ENCODE measurements at regions not wholly inside any gene's neighbourhood (a gene's known extent, or its start where the extent isn't known, plus 50 kb on each side); places are given as distances from the start of the nearest gene placed in this dataset.

DNA sequence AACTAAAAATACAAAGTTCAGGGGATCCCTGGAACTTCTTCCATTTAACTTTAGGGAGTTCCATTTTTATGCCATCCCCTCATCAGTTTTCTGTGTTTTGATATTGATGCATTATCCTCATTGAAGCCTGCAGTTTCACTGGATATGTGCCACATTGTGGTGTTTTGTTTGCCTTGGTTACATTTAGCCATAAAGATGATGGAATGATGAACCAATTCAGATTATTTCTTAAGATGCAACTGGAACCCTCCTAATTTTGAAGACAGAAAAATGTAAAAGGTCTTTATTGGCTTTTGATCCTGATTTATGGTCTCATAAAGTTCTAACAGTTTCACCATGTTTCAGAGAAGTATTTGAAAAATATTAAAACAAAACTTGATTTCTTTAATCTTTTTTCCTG is 314.2 kb upstream of the KLF6 start:
- Histone ChIP-seq H3K27me3 (no peaks in the 10 kb centered on the region), H3K4me3 (no peak overlapping the region), H3K9me3 (no peaks in the 10 kb centered on the region), H3K36me3 (no peaks in the 10 kb centered on the region), H3K27ac (no peak overlapping the region), H3K4me1 (no peaks in the 10 kb centered on the region)
- intact Hi-C loops (cut with DNase I): no loop called here
- TF ChIP-seq POLR2AphosphoS5 (IDR thresholded peaks at IDR 0.05) (no peak), EP300 (IDR thresholded peaks at IDR 0.05) (no peak), POLR2A (IDR thresholded peaks at IDR 0.05) (no peak)
- TF ChIP-seq, protein P1, sequence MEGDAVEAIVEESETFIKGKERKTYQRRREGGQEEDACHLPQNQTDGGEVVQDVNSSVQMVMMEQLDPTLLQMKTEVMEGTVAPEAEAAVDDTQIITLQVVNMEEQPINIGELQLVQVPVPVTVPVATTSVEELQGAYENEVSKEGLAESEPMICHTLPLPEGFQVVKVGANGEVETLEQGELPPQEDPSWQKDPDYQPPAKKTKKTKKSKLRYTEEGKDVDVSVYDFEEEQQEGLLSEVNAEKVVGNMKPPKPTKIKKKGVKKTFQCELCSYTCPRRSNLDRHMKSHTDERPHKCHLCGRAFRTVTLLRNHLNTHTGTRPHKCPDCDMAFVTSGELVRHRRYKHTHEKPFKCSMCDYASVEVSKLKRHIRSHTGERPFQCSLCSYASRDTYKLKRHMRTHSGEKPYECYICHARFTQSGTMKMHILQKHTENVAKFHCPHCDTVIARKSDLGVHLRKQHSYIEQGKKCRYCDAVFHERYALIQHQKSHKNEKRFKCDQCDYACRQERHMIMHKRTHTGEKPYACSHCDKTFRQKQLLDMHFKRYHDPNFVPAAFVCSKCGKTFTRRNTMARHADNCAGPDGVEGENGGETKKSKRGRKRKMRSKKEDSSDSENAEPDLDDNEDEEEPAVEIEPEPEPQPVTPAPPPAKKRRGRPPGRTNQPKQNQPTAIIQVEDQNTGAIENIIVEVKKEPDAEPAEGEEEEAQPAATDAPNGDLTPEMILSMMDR (IDR thresholded peaks at IDR 0.05): no peak
- no peak for DNase-seq

DNA sequence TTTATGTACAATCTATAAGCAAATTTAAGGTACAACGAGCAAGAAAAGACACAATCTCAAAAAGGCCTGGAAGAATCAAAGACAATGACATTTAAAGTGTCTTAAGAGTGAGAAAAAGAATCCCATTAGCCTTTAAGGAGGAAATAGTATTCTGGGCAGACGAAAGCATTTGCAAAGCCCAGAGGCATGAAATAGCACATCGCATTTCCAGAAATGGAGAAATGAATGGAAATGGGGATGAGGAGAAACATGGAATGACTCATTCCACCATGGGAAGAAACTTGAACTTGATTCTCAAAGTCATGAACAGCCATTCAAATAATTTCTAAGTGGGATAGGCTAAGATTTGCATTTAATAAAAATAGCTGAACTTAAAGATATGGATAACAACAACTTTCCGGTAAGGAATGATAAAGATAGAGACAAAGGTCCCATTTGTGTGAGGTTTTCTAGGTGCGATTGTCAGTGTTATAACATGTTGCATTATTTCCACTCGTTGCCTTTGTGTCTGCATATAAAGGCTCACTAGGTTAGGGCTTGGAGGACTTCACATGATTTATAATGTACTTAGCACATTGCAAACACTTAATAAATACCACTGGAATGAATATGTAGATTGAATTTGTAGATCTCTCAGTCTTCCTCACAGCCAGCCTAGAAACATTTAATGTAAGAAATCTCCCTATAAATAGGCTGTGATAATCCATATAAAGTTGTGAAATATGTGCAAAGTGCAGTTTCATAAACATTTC is 310.3 kb upstream of the KLF6 start:
- Histone ChIP-seq H3K4me3 (no peak overlapping the region), H3K9me3 (no peaks in the 10 kb centered on the region), H3K27me3 (no peaks in the 10 kb centered on the region), H3K36me3 (no peaks in the 10 kb centered on the region), H3K27ac (no peak overlapping the region), H3K4me1 (no peaks in the 10 kb centered on the region)
- no peak for DNase-seq
- intact Hi-C loops (cut with DNase I): no loop called here
- TF ChIP-seq POLR2A (IDR thresholded peaks at IDR 0.05) (no peak), EP300 (IDR thresholded peaks at IDR 0.05) (no peak), POLR2AphosphoS5 (IDR thresholded peaks at IDR 0.05) (no peak)
- TF ChIP-seq, protein P1 (IDR thresholded peaks at IDR 0.05): no peak
- 92 to 94% methylated on average over 6 of the region's 6 CpGs for WGBS, 2 donors

DNA sequence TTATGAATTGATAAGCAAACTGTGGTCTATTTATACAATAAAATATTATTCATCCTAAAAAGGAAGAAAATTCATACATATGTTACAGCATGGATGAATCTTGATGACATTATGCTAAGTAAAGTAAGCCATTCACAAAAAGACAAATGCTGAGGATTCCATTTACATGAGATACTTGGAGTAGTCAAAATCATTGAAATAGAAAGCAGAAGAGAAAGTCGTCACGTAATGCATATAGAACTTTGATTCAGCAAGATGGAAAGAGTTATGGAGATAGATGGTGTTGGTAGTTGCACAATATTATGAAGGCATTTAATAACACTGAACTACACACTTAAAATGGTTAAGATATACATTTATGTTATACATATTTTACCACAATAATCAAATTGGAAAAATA is 309.7 kb upstream of the KLF6 start:
- intact Hi-C loops (cut with DNase I): no loop called here
- TF ChIP-seq, protein P1 (IDR thresholded peaks at IDR 0.05): no peak
- no peak for TF ChIP-seq EP300 (IDR thresholded peaks at IDR 0.05)
- TF ChIP-seq POLR2A (IDR thresholded peaks at IDR 0.05): no peak
- no peak for TF ChIP-seq POLR2AphosphoS5 (IDR thresholded peaks at IDR 0.05)
- no peak overlapping the region for H3K4me3 ChIP-seq
- no peaks in the 10 kb centered on the region for H3K4me1 ChIP-seq
- H3K27me3 ChIP-seq: no peaks in the 10 kb centered on the region
- H3K27ac ChIP-seq: no peak overlapping the region
- H3K36me3 ChIP-seq: no peaks in the 10 kb centered on the region
- 76 to 92% methylated on average over 2 of the region's 2 CpGs for WGBS, 2 donors
- DNase-seq: no peak
- H3K9me3 ChIP-seq: no peaks in the 10 kb centered on the region

DNA sequence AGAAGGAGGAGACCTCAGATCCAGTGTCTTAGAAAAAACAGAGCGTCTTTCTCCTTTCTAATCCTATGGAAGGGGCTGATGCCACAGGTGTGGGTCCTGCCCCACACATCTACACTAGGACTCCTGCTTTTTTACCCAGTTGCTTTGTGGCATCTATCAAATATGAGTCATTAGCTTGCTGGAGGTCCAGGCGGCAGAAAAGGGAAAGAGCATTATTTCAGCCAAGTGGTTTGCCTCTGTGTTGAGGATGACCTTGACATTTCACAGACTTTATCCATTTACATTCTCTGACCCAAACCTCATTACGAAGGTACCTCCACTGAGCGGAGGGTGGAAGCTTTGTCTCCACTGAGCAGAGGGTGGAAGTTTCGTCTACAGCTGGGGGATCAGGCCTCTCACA is 308.4 kb upstream of the KLF6 start:
- H3K4me1 ChIP-seq: no peaks in the 10 kb centered on the region
- intact Hi-C loops (cut with DNase I): no loop called here
- 92 to 97% methylated on average over 5 of the region's 5 CpGs for WGBS, 2 donors
- no peak overlapping the region for H3K4me3 ChIP-seq
- TF ChIP-seq EP300 (IDR thresholded peaks at IDR 0.05) (no peak), POLR2AphosphoS5 (IDR thresholded peaks at IDR 0.05) (no peak)
- TF ChIP-seq, protein P1 (IDR thresholded peaks at IDR 0.05): no peak
- no peak overlapping the region for H3K27ac ChIP-seq
- H3K36me3 ChIP-seq: no peaks in the 10 kb centered on the region
- no peak for DNase-seq
- no peaks in the 10 kb centered on the region for H3K27me3 ChIP-seq
- H3K9me3 ChIP-seq: no peaks in the 10 kb centered on the region

All from sigmoid colon (tissue), 6 donors.